ENCODE measurements at regions not wholly inside any gene's neighbourhood (a gene's known extent, or its start where the extent isn't known, plus 50 kb on each side); places are given as distances from the start of the nearest gene placed in this dataset.

DNA sequence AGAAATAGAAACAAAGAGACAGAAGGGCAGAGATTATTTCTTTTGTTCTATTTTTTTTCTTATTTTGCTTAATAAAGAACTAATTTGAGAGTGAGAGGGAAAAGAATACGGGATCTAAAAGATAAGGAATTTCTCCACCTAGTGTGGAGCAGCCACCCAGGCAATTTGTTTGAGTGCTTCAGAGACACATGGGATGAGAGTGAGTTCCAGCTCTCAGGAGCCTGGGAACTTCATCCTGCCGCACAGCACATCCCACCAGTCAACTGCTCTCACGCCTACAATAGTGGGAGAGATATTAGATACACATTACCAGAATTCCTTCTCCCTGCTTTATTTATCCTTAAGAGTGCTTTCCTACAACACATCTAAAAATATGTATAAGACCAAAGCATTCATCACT is 946.4 kb downstream of the PDHA2 start:
- no peak for DNase-seq
- intact Hi-C loops (cut with DNase I) = no loop called here

DNA sequence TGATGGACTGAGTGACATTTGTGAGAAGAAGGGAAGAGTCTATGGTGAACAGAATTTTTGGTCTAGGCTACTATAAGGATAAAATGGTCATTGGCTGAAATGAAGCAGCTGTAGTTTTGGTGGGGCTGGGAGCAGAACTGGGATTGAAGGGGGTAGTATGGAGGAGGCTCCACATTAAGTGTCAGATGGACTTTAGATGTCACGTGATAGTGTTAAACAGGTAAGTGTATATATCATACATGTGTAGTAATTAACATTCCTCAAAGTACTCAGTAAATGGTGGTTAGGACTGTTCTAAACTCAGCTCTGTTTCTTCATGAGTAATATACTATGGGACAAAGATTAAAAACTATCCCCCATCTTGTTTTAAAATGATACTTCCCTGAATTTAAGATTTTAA is 947.9 kb downstream of the PDHA2 start:
- intact Hi-C loops (cut with DNase I) = no loop called here
- no peak for DNase-seq

GRCh38 chr4:96809563-96809962 is 969.7 kb downstream of the PDHA2 start:
- intact Hi-C loops (cut with DNase I) = no loop called here
- no peak for DNase-seq

GRCh38 chr4:96827086-96827485 is 987.2 kb downstream of the PDHA2 start:
- intact Hi-C loops (cut with DNase I) = no loop called here
- DNase-seq = peak in 1 of 42 donors; percentile 3

DNA sequence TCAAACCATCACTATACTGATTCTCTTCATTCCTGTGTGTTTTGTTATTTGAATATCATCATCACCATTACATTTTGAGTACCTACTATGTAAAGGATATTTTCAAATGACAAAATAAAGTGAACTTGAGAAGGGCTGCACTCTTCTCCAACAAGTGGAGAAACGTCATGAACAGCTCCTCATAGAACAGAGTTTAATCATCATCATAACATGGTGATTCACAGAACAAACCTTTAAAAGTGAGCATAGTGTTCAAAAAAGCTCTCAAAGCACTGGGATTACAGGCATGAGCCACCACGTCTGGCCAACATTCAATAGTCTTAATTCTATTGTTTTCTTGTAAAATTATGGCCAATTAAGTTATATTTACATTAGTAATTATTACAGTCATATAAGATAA is 993.9 kb downstream of the PDHA2 start:
- DNase-seq = no peak
- intact Hi-C loops (cut with DNase I) = no loop called here

DNA sequence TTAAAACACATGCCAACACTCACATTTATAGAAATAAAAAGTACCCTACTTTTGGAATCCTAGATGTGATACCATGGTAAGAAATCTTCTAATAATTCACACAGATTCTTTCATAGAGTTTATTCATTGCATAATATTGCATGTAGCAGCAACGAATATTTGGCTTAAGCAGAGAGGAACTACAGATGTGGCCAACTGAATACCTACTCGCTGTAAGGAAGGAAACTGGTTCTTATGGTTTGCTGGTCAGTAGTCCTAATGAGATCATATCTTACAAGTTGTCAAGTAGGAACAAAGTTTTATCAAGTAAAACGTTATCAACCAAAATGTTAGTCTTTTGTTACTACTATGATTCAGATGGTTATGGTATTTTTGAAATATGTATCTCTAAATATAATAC is 996.1 kb downstream of the PDHA2 start:
- DNase-seq = no peak
- intact Hi-C loops (cut with DNase I) = no loop called here

GRCh38 chr4:96839441-96839840 is 999.5 kb downstream of the PDHA2 start:
- no peak for DNase-seq
- intact Hi-C loops (cut with DNase I) = no loop called here

DNA sequence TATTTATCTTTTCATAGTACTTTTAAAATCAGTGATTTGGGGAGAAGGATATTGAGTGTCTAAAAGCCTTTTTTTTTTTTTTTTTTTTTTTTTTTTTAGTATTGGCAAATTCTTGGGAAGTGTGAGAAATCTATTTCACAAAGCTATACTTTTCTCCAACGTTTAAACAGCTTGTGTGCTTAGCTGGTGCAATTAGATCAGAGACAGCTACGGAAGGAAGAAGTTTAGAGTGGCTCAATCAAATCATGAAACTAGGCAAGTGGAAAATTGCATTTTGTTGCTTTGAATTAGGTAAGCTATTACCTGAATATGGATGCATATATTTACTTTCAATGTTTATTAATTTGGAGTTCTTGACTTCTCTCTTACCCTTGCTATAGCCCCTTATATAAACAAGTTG is 1001.9 kb downstream of the PDHA2 start:
- intact Hi-C loops (cut with DNase I) = no loop called here

DNA sequence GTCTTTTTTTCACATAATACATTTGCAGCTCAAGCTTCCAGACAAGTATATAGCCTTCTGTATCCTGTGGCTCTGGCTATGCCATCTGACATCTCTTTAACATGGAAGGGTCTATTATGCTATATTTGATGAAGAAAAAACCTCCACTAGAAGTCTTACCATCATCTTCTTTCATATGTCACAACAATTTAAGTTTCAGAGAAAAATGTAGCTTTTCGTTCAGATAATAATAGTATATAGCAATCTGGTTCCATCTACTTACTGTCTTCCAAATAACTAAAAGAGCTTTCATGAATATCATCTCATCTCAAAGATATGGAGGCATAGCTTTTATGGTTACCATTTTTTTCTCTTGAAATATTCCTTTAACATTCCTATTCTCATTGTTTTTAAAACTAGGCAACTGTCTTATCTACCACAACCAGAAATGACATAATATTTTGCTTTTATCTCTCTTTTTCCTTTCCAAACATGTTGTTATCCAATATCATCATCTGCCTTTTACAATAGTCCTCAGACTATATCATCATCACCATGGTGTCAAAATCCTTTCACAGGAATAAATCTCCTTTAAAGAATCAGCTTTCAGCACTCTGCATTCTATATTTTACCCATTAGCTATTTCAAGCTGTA is 1005.1 kb downstream of the PDHA2 start:
- intact Hi-C loops (cut with DNase I) = no loop called here
- DNase-seq = no peak

More for the DNA sequence above, 1001.9 kb downstream of the PDHA2 start:
- no peak for DNase-seq

GRCh38 chr4:96845819-96846218 is 1005.9 kb downstream of the PDHA2 start:
- intact Hi-C loops (cut with DNase I) = no loop called here
- DNase-seq = no peak

- intact Hi-C loops (cut with DNase I) = no loop called here
These were observed 1034.8 kb downstream of the PDHA2 start for GRCh38 chr4:96874657-96875056.

GRCh38 chr4:96879527-96879926 is 1039.6 kb downstream of the PDHA2 start:
- no peak for DNase-seq
- intact Hi-C loops (cut with DNase I) = no loop called here

More at GRCh38 chr4:96874657-96875056, 1034.8 kb downstream of the PDHA2 start:
- no peak for DNase-seq

DNA sequence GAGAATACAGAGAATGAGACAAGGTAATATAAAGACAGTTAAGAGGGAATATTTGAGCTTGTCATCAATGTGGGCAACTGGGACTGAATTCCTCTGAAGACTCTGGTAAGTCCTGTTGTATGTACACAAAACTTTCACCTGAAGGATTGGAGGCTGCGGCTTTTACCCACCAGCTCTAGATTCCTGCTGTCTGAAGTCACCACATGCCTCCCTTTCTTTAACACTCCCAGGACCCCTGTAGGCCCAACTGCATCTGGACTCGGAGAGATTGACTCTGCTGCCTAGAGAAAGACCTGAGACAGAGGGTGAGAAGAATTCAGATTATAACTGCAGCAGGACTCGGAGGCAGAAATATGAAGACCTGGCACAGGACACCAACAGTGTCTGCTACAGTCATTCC is 1048.0 kb downstream of the PDHA2 start:
- DNase-seq = no peak
- intact Hi-C loops (cut with DNase I) = no loop called here

DNA sequence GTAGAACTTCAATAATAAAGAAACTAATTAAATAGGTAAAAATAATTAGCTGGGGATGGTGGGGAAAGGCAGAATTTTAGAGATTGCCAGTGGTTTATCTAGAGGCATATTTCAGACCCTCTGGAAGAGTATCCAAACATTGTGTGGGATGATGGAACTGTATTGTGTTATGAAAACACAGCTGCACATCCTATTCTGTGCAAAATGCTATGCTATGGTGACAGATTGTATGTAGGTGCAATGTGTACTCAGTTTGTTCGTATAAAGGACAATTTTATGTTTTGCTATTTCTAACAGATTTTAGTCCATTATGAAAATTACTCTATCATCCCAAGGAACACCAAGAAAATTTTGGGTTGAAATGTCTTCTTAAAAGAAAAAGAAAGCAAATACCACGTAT is 1054.7 kb downstream of the PDHA2 start:
- intact Hi-C loops (cut with DNase I) = no loop called here
- no peak for DNase-seq

- DNase-seq = no peak
- intact Hi-C loops (cut with DNase I) = no loop called here
These were observed 1055.9 kb downstream of the PDHA2 start for GRCh38 chr4:96895826-96896225.

DNA sequence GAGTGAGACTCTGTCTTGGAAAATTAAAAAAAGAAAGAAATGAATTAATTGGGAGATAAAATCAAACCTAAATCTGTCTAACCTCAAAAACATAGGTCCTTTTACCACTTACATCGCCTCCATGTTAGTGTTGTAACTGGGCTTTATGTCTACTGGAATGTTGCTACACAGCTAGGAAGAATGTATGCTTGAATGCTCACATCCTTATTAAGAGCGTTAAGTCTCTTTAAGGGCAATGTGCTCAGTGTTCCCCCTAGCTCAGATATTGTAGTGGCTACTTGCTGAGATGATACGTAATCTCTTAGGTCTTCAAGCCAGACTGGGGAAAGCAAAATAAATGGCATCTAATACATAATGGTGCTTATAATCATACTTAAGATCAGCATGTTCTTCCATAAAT is 1072.8 kb downstream of the PDHA2 start:
- intact Hi-C loops (cut with DNase I) = no loop called here

DNA sequence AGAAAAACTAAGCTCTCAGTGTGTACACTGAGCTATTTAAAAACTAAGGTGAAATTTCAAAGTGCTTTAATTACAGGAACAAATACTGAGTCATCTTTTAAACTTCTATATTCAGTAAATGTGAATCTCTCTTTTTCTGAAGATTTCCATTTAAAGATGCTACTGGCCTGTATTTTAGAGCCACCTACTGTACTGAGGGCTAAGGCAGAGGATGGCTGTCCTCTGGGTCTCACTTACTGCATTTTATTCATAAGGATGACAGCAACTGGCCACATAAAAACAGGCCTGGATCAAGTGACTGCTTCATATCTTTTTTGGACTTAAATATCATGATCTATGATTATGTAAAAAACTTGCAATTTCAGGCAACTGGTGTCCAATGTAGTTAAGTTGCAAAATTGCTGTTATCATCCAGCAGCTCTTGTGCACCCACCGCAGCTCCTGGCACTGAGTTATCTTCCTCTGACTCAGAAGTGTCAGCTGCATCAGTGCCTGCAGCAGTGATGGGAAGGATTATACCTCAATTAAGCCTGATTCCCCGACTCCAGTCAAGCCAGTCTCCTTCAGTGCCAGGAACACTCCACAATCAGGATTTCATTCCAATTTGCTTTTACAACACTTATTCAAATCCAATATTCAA is 1073.7 kb downstream of the PDHA2 start:
- DNase-seq = peak; percentile 8 to 82 (median 46)
- intact Hi-C loops (cut with DNase I) = no loop called here

More for the DNA sequence above, 1072.8 kb downstream of the PDHA2 start:
- no peak for DNase-seq

DNA sequence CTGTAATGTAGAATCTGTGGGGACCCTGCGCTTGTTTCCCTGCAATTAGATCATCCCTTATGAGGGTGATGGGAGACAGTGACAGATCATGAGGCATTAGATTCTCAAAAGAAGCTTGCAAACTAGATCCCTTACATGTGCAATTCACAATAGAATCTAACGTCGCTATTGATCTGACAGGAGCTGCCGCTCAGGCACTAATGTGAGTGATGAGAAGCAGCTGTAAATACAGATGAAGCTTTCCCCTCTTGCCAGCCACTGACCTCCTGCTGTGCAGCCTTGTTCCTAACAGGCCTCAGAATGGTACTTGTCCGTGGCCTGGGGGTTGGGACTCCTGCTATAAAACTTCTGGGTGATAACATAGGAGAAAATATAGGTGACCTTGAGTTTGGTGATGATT is 1076.8 kb downstream of the PDHA2 start:
- intact Hi-C loops (cut with DNase I) = no loop called here

DNA sequence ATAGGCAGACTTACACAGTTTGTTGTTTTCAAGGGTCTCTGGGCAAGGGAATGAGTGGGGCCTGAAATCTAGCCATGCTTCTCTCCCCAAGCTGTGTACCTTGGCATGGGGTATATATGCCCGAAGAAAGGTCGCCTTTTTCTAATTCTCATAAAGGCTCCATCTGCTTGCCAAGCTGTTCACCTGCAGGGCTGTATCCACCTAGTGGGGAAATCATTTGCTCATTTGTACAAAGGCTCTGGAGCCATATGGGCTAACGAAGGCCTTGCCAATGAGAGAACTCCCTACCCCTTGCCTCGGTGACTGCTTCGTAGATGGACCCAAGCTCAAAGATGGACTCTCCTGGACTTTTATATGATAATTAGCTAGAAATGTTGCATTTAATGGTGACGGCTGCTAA is 1097.0 kb downstream of the PDHA2 start:
- intact Hi-C loops (cut with DNase I) = no loop called here

More for the DNA sequence above, 1076.8 kb downstream of the PDHA2 start:
- DNase-seq = no peak

GRCh38 chr4:96946552-96946951 is 1106.7 kb downstream of the PDHA2 start:
- intact Hi-C loops (cut with DNase I) = no loop called here
- no peak for DNase-seq

More for the DNA sequence above, 1097.0 kb downstream of the PDHA2 start:
- no peak for DNase-seq

DNA sequence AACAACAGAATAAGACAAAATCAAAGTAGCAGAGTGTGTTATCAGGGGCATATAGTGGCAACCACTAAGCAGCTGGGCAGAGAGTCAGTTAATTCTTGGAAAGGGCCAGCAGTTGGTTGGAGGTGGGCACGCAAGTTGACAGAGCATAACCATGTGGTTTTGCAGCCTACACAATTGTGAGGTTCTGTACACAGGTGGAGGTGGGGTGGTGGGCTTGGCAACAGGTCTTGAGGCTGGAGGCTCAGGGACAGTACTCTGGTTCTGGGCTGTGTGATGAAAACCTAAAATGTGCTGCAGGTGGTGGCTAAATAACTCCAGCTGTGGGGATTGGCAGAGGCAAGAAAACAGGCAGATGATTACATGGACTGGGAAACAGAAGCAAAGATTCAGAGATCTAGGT is 1112.7 kb downstream of the PDHA2 start:
- intact Hi-C loops (cut with DNase I) = no loop called here
- DNase-seq = no peak
